CD4-positive, alpha-beta T cell treated with Interferon gamma for 1 hour (primary cell): ENCODE measurements at regions not wholly inside any gene's neighbourhood (a gene's known extent, or its start where the extent isn't known, plus 50 kb on each side); places are given as distances from the start of the nearest gene placed in this dataset.

Experiments used
- DNase-seq: peaks from one replicate; pipeline ENCODE4 v3.0.0-alpha.2; 2020

DNA sequence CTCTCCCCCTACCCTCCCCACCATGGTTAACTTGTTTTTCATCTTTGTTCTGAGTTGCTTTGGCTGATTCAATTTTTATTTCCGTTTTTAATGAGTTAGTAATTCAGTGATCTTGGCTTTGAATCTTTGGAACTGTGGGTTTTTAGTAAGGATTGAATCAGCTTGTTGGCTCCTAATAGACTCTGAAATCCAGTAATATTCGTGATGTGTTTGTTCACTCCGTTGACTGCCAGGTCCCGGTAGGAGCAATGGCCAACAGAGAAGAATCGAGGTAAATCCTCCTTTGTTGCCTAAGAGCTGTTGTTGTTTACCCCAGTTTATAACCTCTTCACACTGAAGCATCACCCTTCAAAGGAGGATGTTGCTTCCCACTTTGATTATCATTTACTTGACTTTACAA lies 92.7 kb downstream of the PCSK1 start:
- no peak for DNase-seq

GRCh38 chr5:96339862-96340261 lies 93.2 kb downstream of the PCSK1 start:
- no peak for DNase-seq

DNA sequence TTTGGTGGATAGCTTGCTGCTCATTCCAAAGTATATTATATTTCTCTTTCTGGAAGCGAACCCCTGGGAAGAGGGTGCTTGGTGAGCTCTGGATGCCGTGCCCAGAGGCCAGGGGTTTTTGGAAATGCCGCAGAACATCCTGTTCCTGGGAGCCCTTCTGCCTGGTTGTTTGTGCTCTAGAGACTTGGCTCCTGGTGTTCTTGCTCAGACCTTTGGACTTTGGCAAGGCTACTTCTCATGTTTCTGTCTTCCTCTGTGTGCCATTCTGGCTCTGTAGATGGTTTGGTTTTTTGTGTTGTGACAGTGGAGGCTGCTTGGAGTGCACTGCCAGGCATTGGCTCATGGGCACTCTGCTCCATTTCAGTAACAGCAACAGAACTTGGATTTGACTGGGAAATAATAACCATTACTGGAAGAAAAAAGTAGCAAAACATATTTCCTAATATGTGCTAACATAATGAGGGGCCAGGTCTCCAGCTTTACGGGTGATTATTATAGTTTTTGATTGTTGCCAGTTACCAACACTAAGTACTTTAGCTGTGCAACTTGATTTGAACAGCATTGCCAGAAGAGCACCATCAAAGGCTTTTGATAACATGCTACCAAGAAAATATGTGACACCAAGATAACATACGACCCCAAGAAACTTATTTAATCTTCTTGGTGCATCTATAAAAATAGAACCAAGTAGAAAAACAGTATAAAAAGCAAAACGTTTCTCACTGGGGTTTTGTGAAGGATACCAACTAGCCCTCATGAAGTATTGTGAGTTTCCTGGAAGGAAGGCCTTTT lies 94.2 kb downstream of the PCSK1 start:
- DNase-seq: no peak

- DNase-seq: no peak
Measured at GRCh38 chr5:96338091-96338490, 95.0 kb downstream of the PCSK1 start.

GRCh38 chr5:96337048-96337781 lies 95.8 kb downstream of the PCSK1 start:
- no peak for DNase-seq

- DNase-seq: peak; percentile 48
Measured at GRCh38 chr5:96336351-96336985, 96.6 kb downstream of the PCSK1 start.

- DNase-seq: no peak
Measured at GRCh38 chr5:96335873-96336272, 97.2 kb downstream of the PCSK1 start.

DNA sequence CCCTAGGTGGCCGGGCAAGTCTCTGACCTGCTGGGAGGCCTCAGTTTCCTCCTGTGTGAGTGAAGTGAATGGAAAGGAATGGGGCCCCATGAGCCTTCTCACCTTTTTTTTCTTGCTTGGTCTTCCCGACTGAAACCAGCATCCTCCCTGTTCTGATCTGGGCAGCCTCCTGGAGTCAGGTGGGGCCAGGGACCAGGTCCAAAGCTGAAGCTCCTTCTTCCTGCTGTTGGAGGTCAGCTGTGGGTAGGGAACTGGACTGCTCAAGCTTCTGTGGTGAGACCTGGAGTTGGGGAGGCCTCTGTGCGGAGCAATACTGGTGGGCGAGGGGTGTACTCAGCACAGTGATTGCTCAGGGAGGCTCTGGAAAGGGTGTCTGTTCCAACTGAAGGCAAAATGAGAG lies 99.7 kb downstream of the PCSK1 start:
- DNase-seq: no peak

DNA sequence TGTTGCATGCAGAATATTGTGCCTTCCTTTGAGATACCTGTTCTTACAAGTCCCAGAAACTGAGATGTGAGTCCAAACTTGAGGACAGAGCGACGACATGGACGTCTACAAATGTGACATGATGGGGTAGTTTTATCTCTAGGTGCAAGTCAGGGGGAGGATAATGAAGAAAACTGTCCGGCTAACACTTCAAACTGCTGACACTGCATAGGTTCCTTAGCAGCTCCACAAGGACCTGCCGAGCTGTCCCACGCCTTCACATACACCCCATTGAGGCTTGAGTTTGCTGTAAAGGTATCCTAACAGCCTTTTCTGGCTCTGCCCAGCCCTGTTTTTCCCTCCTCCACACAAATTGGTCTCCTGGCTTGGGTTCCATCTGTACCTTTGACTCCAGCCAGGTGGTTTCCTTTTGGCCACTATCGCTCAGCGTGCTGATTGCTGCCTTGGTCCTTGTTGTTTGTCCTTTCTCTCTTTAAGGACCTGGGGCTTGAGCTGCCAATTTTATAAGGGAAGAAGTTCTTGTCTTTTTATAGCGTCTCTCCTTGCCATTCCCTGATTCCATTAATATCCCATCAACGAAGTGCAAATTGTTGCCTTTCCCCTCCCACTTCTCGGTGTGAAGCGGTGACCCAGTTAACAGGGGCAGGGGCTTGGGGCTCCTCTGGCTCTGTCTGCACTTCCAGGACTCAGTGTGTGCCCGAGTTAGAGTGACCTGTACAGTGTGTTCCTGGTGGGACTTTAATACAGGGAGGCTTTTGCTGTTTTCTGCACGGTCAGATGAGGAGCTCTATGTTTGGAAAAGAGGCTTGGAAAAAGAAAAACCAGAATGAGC lies 100.3 kb downstream of the PCSK1 start:
- no peak for DNase-seq

DNA sequence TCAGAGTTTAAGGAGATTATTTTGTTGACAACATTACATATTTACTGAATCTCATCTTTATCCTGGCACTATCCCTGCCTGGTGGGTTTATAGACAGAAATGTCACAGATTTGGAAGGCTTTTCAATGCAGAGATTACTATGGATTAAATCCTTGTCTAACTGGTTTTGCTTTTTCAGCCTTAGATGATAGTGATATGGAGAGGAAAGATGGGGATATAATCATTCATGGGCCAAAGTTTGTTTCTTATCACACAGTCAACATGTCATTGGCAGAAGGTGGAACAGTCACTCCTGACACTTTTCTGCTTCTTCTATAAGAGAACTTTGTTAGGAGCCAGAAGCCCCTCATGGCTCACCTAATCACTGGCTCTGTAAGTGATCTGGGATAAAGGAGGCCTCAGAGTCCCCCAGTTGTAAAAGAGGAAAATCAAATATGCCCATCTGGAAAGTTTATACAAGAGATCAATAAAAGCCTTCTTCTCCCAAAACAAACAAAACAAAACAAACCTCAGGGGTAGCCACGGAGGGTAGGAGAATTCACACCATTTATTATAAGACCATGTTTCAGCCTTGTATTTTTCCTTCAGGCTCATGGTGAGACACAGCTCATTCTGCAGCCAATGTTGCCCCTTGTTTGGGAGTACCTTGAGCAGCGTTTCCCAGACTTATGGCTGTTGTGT lies 101.2 kb downstream of the PCSK1 start:
- DNase-seq: no peak

- no peak for DNase-seq
Measured at GRCh38 chr5:96331210-96331609, 101.8 kb downstream of the PCSK1 start.

GRCh38 chr5:96330530-96331140 lies 102.4 kb downstream of the PCSK1 start:
- DNase-seq: no peak

DNA sequence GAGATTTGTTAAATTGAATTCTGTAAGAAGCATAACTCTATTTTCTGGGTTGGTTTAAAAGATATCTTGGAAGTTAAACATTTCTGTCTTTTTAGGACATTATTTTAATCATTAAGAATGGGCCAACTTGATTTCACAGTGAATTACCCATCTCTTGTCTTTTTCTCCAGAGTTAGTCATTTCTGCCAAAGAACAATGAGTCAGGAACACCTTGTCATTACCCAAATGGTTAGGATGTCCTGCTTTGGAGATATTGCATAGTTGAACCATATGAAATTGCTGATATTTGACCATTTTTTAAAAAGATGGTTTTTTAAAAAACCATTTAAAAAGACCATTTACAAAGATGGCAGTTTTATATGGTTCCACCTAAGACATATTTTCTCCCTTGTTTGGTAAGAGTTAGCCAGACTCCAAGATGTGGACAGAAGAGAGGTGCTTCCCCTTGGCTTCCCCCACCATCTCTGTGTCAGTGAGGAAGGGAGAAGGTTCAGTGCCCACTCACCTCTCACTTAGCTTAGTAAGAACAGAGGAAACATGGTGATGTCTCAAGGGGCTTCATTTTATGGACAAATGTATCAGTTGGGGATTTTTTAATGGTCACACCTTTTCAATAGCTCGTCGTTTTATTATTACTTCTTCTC lies 103.0 kb downstream of the PCSK1 start:
- DNase-seq: no peak

DNA sequence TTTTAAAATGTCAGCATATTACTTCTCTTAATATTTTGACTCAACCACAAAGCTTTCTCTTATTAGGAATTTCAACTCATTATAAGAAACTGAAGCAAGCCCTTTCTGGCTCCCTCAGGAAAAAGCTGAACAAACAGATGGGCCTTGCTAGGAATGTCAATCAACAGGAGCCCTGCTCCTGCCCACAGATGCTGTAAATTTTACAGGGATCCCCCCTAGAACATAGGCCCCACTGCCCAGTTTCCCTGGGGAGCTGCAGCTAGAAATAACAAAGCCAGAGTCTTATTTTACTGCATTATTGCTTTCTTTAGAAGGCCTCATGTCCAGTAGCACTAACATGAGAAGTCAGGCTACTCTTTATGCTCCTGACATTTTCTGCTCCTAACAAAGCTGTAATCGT lies 103.8 kb downstream of the PCSK1 start:
- DNase-seq: no peak

GRCh38 chr5:96327722-96328121 lies 105.3 kb downstream of the PCSK1 start:
- DNase-seq: no peak

DNA sequence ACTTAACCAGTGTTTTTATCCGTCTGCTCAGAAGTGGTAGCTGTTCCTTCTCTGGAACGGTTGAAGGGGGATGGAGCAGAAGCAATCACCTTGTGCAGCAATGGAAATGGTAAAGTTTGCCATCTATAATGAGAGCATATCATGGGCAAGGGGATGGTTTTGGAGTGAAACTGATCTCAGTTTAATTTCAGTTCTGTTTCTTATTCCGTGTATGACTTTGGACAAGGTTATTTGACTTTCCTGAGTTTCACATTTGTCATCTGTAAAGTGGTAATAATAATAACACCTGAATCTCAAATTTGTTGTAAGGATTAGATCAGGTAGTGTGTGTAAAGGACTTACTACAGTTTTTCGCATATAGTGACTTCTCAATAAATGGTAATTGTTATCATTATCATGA lies 106.1 kb downstream of the PCSK1 start:
- no peak for DNase-seq

- no peak for DNase-seq
Measured at GRCh38 chr5:96324708-96325107, 108.3 kb downstream of the PCSK1 start.

DNA sequence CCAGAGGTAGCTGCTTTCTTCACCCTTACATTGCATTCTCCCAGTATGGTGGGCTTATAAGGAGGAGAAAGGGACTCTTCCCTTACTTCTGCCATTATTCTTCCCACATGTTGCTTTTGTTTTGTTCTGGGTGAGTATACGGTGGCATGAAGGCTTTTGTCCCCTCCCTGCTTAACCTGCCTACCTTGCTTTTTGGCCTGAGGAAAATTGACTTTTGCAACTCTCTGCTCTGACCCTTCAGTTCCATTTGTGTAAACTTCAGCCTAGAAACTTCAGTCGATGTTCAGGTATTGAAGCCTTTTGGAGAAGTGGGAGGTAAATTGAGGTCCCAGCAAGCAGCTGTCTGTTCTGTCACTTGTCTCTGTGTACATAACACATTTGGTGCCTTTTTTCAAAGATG lies 110.2 kb downstream of the PCSK1 start:
- no peak for DNase-seq

GRCh38 chr5:96322217-96322616 lies 110.8 kb downstream of the PCSK1 start:
- no peak for DNase-seq

DNA sequence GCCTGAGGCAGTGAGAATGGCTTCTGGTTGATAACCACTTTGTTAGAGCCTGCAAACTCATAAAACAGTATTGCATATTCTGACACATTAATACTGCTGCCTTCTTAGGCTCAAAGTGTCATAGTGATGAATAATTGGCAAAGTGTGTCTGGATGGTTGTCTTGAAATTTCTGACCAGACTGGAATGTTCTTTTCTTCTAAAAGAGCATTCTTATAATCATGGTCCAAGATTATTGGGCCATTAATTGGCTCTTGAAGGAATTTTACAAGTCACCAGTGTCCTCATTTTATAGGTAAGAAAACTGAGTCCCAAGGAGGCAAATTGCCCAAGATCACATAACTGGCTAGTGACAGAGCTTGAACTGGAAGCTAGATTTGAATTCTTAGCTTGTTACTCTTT lies 111.7 kb downstream of the PCSK1 start:
- DNase-seq: no peak

GRCh38 chr5:96320797-96321196 lies 112.3 kb downstream of the PCSK1 start:
- no peak for DNase-seq
